ENCODE measurements at regions not wholly inside any gene's neighbourhood (a gene's known extent, or its start where the extent isn't known, plus 50 kb on each side); places are given as distances from the start of the nearest gene placed in this dataset.

DNA sequence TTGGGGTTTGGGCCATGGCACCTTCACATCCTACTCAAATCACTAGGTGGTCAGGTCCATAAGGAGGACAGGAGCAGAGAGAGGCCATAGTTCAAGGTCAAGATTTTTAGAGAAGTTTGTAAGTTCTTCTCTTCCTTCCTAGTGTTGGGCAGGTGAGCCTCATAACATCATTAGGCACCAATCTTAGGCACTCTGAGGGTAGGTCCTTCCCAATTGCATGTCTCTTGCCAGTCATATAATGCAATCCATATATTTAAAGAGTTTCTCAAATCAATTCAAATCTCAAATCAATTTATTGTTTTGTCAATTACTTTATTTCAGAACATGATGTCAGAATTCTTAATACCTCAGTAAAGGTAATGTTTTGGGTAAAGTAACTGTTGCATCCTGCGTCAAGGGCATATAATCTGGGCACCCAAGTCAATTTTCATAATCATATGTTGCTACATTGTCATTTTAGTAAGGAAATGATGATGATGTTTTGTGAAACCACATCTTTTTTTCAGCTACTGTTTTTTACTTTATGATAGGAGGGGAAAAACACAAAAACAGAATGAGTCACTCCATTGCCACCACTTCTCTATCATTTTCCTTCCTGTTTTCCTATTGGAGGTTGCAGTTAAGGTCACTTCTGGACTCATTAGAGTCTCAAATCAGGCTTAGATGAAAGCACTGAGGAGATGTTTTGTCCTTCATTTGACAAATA lies 122.7 kb downstream of the UCHL5 start:
- TF ChIP-seq, protein P1, sequence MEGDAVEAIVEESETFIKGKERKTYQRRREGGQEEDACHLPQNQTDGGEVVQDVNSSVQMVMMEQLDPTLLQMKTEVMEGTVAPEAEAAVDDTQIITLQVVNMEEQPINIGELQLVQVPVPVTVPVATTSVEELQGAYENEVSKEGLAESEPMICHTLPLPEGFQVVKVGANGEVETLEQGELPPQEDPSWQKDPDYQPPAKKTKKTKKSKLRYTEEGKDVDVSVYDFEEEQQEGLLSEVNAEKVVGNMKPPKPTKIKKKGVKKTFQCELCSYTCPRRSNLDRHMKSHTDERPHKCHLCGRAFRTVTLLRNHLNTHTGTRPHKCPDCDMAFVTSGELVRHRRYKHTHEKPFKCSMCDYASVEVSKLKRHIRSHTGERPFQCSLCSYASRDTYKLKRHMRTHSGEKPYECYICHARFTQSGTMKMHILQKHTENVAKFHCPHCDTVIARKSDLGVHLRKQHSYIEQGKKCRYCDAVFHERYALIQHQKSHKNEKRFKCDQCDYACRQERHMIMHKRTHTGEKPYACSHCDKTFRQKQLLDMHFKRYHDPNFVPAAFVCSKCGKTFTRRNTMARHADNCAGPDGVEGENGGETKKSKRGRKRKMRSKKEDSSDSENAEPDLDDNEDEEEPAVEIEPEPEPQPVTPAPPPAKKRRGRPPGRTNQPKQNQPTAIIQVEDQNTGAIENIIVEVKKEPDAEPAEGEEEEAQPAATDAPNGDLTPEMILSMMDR (IDR thresholded peaks at IDR 0.05): no peak
- TF ChIP-seq POLR2A (IDR thresholded peaks at IDR 0.05): no peak

Data from esophagus squamous epithelium (tissue), 4 donors.